HG03064 (cell line): ENCODE measurements at regions not wholly inside any gene's neighbourhood (a gene's known extent, or its start where the extent isn't known, plus 50 kb on each side); places are given as distances from the start of the nearest gene placed in this dataset.
"Not testable (repeated sequence)": the region's sequence is repeated elsewhere in the genome, so short reads cannot be mapped to it uniquely, and the experiment has no call there.

Source experiments
- ATAC-seq: cut with Tn5 transposase; IDR thresholded peaks from one replicate; pipeline ENCODE4 v1.9.1; 2021; ENCODE audit warnings: low read depth; ENCODE audit not compliant: unreplicated experiment

DNA sequence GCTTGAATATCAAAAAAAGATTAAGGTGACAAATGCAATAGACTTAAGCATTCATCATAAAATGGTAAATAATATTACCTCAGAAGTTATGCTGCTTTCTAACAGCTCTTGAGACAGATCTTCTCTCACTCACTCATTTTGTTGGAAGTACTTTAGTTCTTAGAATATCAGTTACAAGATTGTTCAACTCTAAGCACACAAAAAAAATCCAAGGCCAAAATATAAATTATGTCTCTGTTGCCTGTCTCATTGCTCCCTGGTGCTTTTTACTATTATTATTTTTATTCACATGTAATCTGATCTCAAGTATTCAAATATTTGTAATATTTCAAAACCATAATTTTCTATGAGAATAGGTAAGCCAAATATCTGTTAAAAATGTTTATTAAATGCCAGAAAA is 259.4 kb upstream of the HSF2 start:
- no peak for ATAC-seq

DNA sequence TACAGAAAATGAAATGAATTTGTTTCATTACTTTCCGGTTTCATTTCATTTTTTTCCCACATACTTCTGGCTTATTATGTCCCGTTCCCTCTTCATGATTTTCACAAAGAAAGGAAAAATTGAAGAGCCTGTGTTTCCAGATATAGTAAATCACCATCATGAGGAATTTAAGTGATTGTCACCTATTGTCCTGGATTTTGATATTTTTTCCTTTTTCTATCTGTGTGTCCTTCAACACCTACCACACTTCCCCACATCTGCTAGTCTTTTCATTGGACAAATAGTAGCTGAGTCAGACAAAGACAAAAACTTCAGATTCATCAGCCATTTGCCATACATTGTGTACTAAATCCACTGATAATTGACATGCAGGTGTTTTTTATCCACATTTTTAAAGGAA is 258.2 kb upstream of the HSF2 start:
- no peak for ATAC-seq

DNA sequence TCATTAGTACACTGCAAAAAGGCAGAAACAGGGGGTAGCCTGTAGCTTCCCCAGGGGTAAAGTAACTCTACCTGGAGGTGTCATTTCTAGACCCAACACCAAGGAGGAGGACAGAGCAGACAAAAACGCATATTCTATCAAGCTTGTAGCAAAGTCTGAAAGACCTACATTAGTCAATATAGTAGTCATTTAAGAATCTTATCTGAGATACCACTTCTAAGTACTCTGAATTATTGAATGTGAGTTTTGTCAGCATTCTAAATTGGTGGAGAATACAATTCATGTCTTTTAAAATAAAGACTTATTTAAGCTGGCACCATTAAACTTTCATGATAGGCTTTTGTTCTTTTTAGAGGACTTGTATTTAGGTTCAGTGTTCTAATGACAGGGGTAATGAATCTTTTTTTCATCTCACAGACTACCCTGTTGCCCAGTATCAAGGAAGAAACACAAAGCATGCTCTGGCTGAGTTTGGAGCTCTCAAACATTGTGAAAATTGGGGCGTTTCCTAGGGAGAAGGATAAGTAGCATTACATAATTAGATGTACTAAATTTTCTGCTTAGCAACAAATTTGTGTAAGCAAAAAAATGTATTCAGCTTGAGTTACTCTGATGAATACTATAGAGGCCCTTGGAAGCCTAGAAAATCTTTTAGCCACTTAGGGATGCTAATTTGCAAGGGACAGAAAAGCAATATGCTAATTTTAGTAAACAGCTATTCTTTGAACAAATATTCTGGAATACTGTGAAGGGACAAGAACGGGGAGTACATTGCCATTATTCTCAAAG is 255.4 kb upstream of the HSF2 start:
- ATAC-seq = no peak

DNA sequence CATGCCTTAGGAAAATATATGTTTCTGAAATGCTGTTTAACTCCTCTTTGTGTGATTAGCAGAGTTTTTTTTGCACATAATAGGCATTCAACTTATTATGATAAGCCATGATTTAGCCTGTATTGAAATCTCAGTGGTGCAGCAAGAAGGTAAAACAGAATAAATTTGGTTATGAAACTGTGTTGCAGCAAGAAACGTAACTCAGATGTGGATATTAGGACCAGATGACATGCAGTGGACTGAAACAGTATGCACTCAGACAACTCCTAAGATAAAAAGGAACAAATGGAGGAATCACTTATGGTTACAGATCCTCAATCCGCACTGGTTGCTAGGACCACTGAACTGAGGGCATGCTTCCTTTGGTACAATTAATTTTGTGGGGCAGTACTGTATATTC is 254.2 kb upstream of the HSF2 start:
- ATAC-seq = no peak

DNA sequence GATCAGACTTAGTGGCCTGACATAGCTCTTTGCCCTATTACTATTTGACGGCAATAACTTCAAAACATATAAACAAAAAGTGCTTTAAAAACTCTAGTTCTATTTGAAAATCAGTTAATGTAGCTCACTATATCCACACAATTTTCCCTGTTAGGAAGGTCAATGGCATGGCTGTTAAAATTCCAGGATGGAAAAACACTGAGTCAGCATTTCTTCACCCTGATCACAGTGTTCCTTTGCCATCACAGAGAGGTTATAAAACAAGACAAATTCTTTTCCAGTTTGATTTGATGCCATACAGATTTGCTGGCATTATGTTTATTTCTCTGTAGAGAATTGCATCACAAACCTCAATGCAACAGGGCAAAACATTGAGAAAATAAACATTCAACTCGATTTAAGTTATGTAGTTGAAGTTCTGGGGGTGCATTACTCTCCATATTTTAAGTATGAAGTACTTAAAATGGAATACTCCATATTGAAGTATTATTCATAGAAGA is 253.7 kb upstream of the HSF2 start:
- ATAC-seq = no peak

DNA sequence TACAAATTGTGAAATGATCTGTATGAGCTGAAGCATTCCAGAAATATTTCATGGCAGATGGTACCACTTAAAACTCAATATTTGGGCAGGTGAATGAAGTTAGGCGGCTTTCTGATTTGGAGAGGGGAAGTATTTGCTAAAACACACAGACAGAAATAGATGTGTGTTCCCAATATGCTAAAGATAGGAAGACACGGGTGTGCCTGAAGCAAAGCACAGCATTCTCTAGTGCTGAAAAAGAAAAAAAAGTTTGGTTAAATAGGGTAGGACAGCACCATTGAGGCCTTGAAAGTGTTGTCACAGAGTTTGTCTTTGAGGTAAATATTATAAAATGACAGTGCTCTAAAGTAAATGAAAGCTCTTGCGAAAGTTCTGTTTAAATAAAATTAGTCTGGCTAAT is 252.2 kb upstream of the HSF2 start:
- no peak for ATAC-seq

DNA sequence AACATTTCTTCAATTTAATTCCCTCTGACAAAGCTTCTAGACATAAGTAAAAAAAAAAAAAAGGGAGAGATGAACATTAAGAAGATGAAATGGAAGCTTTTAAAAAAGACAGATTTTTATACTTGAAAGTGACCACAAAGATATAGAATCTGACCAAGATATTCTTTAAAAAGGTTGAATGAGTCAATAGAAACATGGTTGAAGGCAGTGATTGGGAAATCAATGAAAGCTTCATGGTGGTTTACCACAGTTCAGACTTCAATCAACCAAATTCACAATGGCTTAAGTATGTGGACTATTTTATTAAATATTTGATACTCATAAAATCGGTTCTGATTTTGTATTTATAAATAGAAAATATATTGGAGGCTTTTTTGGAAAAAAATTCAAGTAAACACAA is 248.4 kb upstream of the HSF2 start:
- ATAC-seq = no peak

DNA sequence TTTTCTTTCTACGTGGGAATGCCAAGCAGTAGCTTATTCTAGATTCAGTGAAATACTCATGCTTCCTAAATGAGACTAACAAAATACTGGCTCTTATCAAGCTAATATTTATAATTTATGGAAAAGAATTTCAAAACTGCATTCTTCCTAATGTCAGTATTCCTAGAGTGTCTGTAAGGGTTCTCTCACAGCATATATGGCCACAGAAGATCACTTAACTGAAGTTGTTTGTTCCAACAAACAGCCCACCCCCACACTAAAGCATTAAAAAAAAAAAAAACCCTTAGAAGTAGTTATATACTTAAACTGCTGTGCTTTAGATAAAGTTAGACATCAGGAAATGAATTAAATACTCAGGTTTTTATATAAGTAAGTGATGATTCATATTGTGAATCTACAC is 247.7 kb upstream of the HSF2 start:
- ATAC-seq = no peak

DNA sequence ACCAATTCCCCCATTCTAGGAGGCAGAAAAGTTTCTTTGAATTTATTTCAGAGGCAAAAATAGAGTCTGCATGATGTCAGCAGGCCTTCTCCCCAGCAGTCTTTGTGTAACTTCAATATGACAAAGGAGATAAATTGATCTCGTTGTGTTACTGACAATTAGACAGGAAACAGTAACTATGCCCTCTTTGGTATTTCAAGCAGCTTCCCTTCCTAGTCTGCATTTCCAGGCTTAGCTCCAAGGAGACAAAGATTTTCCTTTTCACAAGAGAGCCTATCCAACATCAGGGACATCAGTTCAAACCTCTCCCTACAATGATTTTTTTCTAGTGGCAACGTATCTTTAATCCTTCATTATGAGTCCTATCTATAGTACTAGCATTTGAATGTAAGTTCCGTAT is 245.9 kb upstream of the HSF2 start:
- ATAC-seq = no peak

DNA sequence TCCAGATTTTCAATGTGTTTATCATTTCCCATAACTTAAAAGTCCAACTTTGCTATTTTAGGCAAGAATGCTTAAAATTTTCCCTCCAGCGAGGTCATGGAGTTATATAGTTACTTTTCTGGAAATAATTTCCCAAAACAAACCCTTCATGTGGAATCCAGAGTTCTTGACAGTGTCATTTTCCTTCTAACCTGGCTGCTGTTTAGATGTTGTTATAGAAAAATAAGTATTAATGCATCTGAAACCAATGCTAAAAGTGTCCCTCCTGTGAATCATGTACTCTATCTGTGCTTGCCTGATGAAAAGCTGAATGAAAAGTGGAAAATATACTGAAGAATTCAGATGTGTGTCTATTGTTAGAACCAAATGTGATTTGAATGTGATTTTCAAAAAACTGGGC is 245.3 kb upstream of the HSF2 start:
- no peak for ATAC-seq

DNA sequence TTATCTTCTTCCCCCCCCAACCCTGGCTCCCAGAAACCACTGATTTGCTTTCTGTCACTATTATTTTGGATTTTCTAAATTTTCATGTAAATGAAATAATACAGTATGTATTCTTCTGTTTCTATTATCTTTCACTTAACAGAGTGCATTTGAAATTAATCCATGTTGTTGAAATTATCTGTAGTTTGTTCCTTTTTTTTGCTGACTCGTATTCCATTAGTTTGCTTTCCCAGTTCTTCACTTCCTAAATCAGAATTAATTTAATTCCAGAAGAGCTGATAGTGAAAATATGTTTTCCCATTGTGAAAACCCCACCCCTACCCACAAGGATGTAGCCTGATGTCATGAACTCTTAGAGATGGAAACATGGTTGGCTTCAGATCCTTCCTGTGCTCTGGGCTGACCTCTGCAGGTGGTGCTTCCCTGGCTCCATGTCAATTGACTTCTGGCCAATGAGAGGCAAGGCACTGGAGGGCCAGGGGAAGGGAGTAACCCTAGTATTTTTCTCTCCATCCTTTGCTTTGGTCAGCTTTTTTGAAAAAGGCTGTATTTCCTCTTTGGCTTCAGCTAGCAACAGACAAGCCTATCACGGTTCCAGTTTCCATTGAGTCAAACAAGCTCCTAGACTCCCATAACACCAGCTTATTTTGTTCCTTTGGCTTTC is 244.4 kb upstream of the HSF2 start:
- ATAC-seq = no peak

DNA sequence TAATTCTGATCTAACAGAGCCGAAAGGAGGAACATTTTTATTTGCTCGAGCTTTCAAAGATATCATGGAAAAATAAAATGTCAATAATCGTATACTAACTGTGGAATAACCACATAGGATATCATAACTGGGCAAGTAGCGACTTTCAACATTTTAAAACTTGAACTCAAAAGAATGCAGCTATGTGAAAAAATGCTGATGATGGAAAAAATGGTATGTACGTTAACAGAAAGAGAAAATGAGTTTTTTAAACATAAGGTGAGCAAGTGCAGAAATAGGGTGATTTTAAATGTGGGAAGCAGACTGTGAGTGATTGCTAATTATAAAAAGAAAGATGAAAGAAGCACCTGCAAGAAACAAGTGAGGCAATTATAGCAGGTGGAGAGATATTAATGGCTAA is 238.3 kb upstream of the HSF2 start:
- ATAC-seq = no peak

DNA sequence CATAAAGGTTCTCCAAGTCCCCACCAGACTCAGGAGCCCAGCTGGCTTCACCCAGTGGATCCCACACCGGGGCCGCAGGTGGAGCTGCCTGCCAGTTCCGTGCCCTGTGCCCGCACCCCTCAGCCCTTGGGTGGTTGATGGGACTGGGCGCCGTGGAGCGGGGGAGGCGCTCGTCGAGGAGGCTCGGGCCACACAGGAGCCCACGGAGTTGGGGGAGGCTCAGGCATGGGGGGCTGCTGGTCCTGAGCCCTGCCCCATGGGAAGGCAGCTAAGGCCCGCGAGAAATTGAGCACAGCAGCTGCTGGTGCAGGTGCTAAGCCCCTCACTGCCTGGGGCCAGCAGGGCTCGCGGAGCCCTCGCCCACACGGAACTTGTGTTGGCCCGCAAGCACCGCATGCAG is 234.4 kb upstream of the HSF2 start:
- ATAC-seq = no peak

DNA sequence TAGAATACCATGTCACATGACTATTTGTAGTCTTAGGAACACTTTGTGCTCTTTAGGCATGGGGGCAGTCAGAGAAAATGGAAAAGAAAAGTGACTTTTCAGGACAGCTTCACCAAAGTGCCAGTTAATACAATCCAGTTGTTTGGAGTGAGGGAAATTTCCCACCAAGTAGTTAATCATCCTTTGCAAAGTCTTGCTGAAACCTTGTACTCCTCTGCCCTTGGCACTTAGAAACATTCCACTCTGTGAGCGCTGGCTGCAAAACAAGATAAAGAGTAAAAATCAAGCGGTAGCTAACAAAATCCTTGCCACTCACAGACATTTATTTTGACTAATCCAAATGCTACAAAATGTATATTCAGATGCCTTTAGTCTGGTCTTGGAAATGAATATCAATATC is 229.2 kb upstream of the HSF2 start:
- ATAC-seq = no peak

DNA sequence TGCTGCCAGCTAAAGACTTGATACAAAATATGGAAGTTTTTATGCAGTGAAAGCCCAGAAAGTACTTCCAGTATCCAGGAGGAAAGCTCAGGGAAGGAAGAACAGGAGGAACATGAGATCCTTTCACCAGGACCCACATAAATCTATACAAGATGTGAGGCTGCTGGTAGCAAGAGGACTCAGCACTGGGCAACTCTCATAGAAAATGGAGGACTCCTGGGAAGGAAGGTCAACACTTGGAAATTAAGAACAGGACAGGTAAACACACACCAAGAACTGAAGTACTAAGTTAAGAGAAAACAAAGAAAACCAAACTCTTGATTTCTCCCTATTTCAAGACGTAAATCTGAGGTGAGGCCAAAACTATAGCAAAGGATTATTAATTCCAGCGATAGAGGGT is 220.5 kb upstream of the HSF2 start:
- ATAC-seq = no peak

DNA sequence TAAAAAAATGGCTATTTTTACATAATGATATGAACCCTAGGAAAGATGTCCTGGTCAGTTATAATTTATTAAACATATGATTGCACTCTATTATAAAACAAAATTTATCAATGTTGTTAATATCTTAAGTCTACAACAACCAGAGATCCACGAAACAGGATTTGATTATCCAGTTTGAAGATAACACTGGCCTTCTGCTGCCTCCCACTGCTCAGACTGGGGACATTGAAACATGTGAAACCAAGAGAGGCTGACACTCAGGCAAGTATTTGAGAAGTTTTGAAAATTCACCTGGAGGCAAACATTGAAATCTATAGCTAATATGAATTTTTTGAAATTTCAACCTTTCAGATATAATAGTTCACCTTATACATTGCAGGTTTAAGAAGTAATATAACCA is 219.3 kb upstream of the HSF2 start:
- ATAC-seq = no peak

DNA sequence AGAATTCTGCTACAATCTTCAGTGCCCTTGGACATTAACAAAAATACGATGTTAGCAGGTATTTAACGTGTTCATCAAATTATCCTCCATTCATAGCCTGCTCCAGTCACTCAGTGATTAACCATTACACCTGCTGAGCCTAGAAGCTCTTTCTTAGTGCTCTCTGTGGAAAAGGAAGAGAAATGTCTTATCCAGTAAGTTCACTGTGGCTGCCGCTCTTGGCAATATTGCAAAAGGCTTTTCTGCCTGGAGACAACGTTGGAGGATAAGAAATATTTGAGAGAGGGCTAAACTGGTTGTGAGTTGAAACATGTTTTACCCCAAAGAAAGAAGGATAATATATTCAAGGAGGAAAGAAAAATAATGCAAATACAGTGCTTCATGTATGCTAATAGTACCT is 217.4 kb upstream of the HSF2 start:
- ATAC-seq = no peak

DNA sequence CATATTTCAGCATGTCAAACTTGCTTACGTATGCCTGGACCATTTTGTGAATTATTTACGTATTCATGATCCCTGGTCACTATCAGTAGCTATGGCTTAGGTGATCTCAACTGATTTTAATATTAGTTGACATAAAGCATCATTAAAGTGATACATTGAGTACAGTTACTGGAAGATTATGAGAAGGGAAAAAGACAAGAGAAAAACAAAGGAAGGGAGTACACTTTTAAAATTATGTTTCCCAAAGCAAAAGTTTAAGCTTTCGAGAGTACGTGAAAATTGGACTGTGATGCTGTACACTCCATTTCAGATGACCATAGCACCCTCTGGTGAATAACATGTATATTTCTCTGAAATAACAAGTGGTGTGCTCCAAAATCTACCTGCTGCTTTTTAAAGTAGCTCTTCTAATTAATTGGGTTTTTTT is 215.0 kb upstream of the HSF2 start:
- no peak for ATAC-seq

DNA sequence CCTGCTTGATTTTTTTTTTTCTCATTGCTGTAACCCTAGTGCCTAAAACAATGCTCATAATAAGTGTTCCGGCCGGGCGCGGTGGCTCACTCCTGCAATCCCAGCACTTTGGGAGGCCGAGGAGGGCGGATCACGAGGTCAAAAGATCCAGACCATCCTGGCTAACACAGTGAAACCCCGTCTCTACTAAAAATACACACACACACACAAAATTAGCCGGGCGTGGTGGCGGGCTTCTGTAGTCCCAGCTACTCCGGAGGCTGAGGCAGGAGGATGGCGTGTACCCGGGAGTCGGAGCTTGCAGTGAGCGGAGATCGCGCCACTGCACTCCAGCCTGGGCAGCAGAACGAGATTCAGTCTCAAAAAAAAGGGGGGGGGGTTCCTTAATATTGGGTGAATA is 214.0 kb upstream of the HSF2 start:
- not testable (repeated sequence) for ATAC-seq

DNA sequence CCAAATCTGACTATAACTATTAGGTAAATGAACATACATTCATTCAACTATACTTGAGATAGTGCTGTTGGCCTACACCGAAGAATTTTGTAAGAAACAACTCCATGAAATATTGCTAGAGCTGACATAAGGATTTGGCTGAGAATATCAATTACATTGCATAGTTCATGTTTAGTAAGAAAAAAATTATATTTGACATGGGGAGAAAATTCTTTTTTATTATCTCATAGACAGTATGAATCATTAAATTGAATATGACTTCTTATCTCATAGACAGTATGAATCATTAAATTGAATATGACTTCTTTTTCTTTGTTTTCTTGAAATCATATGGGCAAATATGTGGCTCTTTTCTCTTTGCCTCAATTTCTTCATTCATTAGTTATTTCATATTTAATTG is 212.3 kb upstream of the HSF2 start:
- no peak for ATAC-seq

DNA sequence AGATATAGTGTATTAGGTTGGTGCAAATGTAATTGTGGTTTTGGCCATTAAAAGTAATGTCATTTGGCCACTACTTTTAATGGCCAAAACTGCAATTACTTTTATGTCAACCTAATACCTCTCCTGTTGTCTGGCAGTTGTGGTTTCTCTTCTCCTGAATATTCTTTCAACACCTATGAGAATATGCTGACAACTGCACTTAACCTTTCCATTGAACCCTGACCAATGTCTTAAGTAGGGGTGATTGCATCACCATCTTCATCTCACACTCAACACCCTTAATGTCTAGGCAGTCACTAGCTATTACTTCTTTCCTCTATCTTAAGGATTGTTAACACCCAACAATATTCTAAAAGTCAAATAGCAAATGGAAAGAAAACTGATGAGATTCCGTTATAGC is 200.5 kb upstream of the HSF2 start:
- ATAC-seq = no peak

DNA sequence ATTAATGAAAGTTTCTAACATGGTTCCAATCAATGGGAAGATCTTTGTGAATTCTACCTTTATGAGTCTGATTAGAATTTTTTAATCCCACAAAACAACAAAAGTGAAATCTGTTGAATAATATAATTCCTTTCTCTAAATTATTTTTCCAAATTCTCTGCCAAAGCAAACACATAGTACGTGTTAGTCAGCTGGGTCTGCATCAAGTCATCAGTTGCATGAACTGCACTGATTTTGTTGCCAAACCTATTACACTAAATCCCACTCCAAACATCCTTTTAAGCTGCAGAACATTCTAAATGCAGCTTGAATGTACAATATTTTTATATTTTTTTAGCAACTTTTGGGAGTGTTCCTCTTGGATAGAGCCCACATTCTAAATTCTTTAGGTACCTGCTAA is 199.0 kb upstream of the HSF2 start:
- no peak for ATAC-seq
